GM21529 (cell line): ENCODE measurements at regions not wholly inside any gene's neighbourhood (a gene's known extent, or its start where the extent isn't known, plus 50 kb on each side); places are given as distances from the start of the nearest gene placed in this dataset.

Experiments
- ATAC-seq: cut with Tn5 transposase; IDR thresholded peaks from one replicate; pipeline ENCODE4 v1.9.1; 2021; ENCODE audit not compliant: unreplicated experiment

- no peak for ATAC-seq
Observed at GRCh38 chr2:163541943-163542342, 193.9 kb downstream of the FIGN start.

GRCh38 chr2:163541495-163541894 lies 194.3 kb downstream of the FIGN start:
- ATAC-seq, result no peak

GRCh38 chr2:163528640-163529217 lies 207.1 kb downstream of the FIGN start:
- no peak for ATAC-seq

DNA sequence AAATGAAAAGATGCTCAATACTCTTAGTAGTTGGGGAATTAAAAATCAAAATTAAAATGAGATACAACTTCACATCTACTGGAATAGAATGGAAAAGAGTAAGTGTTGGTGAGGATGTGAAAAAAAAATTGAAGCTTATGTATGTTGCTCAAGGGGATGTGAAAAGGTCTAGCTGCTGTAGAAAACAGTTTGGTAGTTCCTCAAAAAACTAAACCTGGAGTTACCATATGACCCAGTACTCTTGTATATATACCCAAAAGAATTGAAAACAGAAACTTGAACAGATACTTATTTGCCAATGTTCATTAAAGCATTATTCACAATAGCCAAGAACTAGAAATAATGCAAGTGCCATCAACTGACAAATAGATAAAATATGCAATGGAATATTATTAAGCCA lies 208.4 kb downstream of the FIGN start:
- ATAC-seq, result no peak

DNA sequence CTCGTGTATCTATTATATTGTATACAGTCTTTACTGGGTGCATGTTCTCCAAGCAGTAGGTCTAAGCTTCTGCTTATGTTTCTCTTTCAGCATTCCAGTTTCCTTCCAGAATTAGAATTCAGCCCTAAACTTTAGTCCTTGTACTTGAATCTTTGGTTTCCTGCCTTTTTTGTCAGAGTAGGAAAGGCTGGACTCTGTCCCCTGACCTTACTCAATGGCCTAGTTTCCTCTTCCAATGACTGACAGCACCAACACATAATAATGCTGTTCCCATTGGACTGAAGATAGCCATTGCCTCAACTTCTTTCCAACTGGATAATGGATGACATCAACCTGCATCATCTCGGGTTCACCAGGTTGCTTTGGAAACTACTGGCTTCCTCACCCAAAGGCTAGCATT lies 217.0 kb downstream of the FIGN start:
- no peak for ATAC-seq

GRCh38 chr2:163515836-163516235 lies 220.0 kb downstream of the FIGN start:
- ATAC-seq, result no peak

DNA sequence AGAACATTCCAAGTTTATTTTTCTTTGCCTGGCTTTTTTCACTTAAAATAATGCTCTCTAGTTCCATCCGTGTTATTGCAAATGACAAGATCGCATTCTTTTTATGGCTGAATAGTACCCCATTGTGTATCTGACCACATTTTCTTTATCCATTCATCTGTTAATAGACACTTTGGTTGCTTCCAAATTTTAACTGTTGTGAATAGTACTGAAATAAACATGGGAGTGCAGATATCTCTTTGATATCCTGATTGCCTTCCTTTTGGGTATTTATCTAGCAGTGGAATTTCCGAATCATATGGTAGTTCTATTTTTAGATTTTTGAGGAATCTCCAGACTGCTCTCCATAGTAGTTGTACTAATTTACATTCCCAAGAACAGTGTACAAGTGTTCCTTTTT lies 230.5 kb downstream of the FIGN start:
- no peak for ATAC-seq

- ATAC-seq, result no peak
Observed at GRCh38 chr2:163493359-163494298, 242.2 kb downstream of the FIGN start.

DNA sequence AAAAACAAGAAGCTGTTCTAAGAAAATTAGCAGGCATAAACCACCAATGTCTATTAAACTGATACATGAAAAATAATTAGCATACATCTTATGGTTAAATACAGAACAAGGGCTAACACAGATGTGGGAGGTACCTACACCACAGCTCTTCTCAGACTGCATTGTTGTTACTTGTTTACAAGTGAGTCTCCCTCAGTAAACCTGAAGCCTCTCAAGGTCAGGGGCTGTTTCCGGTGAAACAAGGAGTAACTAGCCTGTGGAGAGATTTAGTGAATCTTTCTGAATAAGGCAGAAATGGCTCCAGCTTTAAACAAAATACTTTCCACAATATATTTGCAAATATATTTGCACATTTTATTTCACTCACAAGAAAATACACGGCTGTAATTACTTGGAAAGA lies 244.0 kb downstream of the FIGN start:
- no peak for ATAC-seq

DNA sequence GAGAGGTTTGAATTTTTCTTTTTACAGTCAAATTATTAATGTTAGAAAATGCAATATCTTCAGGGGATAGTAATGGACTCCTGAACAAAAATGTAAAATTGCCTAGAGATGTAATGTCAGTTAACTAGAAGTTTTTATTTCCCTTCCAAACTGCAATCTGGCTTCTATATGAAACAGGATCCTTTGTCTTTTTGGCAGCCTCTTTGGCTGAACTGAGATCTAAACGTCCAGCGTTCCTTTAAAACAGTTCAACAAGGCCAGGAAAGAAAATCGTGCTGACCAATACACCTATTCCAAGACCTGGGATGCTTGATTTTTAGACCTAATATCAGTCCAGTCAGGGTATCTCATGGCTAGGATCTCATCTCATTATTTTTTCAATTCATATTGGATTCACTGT lies 245.5 kb downstream of the FIGN start:
- no peak for ATAC-seq

DNA sequence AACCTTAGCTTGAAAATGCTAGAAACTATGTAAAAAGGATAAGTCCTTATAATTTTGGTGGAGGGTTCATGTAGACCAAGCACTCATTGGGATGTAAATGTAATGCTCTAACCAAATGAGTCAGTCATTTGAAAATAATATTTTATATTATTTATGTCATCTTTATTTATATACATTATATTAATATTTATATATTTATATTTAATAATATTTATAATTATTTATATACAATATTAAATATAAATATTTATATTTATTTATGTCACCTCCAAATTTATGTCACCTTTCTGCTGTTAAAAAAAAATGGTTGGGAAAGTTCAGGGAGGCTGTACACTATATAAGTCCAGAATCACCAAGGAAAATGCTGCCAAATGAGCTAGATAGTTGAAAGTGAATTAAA lies 254.3 kb downstream of the FIGN start:
- ATAC-seq, result no peak

GRCh38 chr2:163479599-163479998 lies 256.2 kb downstream of the FIGN start:
- ATAC-seq, result no peak

DNA sequence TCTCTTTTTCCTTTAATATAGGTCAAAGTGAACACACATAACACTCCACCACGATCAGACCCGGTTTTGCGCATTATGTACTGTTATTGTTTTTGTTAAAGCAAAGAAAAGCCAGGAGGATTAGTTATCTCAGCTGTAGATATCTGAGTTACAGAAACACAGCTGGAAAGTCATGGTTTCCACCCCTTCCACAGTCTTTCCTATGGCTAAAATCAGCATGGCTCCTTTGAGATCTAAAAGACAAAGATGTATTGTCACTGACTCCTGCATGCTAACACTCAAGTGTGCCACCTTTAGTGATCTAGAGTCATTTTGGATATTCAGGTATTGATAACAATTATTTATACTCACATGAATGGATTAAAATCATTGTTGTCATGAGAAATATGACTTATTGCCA lies 260.0 kb downstream of the FIGN start:
- no peak for ATAC-seq

DNA sequence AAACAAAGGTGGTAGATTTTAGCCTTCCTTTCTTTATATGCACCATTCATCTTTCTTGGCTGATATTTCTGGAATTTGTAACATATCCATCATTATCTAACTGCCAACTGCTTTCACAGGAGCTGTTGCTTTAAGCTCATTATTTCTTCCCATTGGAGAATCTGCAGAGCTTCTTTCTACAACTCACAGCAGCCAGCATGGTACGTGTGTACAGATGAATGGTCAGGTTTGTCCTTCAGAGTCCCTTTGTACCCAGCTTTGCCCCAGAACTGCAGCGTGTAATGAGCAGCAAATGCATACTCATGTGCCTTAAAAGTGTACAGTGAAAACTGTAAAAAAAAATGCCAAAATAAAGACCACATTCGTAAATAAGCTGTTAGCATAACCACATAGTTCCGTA lies 260.9 kb downstream of the FIGN start:
- no peak for ATAC-seq

DNA sequence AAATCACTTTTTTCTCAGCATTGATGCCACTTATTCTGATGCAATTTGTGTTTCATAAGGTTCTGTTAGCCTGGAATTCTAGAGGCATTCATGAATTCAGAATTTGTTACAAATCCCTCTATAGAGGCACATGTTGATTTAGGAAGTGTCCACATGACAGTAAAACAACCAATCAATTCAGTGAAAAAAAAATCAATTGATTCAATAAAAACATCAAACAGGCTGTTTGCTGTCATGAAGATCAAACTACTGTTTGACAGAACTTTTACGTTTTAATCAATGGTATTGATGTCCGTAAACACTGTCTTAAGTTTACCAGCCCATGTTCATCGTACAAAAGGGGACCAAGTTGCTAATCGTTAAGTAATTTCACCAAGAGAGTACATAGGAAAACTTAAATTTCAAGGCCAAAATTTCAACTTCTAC lies 261.5 kb downstream of the FIGN start:
- no peak for ATAC-seq

- no peak for ATAC-seq
Observed at GRCh38 chr2:163471947-163472346, 263.9 kb downstream of the FIGN start.

DNA sequence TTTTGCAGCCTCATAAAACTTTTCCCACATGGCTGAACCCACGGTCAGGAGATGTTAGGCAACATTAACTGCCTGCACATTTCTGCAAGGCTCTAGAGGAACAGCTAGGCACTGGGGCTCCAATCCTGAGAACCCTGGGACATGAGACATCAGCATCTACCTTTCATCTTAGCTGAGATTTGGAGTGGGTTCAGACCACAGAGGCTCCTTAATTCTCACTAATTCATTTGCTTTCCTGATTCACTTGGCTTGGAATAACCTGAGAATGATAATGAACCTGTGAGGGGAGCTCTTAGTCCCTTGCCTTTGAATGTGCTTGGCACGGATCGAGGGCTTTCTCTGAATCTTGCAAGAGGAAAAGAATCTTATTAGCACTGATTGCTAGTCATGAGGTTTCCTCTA lies 266.2 kb downstream of the FIGN start:
- no peak for ATAC-seq

- no peak for ATAC-seq
Observed at GRCh38 chr2:163467251-163467630, 268.6 kb downstream of the FIGN start.

- no peak for ATAC-seq
Observed at GRCh38 chr2:163466331-163467250, 269.2 kb downstream of the FIGN start.

- ATAC-seq, result no peak
Observed at GRCh38 chr2:163465440-163465839, 270.4 kb downstream of the FIGN start.

GRCh38 chr2:163463411-163463810 lies 272.4 kb downstream of the FIGN start:
- no peak for ATAC-seq

- ATAC-seq, result no peak
Observed at GRCh38 chr2:163462993-163463392, 272.8 kb downstream of the FIGN start.
